ENCODE measurements at regions not wholly inside any gene's neighbourhood (a gene's known extent, or its start where the extent isn't known, plus 50 kb on each side); places are given as distances from the start of the nearest gene placed in this dataset.

GRCh38 chr4:175916626-175917351 is 104.7 kb upstream of the GPM6A start:
- TF ChIP-seq, protein P1, sequence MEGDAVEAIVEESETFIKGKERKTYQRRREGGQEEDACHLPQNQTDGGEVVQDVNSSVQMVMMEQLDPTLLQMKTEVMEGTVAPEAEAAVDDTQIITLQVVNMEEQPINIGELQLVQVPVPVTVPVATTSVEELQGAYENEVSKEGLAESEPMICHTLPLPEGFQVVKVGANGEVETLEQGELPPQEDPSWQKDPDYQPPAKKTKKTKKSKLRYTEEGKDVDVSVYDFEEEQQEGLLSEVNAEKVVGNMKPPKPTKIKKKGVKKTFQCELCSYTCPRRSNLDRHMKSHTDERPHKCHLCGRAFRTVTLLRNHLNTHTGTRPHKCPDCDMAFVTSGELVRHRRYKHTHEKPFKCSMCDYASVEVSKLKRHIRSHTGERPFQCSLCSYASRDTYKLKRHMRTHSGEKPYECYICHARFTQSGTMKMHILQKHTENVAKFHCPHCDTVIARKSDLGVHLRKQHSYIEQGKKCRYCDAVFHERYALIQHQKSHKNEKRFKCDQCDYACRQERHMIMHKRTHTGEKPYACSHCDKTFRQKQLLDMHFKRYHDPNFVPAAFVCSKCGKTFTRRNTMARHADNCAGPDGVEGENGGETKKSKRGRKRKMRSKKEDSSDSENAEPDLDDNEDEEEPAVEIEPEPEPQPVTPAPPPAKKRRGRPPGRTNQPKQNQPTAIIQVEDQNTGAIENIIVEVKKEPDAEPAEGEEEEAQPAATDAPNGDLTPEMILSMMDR (IDR thresholded peaks at IDR 0.05 in 2 of 3, conservative IDR thresholded peaks at IDR 0.05 in 1 of 3; ENCODE audit: borderline replicate concordance in 1 of 3, insufficient read depth in 1 of 3, low read depth in 2 of 3, low read length in 2 of 3), result no peak
- TF ChIP-seq EZH2 (IDR thresholded peaks at IDR 0.05) (no peak), TCF7L2 (IDR thresholded peaks at IDR 0.05; ENCODE audit: borderline replicate concordance, extremely low read depth, insufficient read depth, insufficient read length) (no peak), ZNF274 (IDR thresholded peaks at IDR 0.05; ENCODE audit: low read depth, low read length) (no peak), ELF1 (IDR thresholded peaks at IDR 0.05; ENCODE audit: borderline replicate concordance, low read depth) (no peak), POLR2A (IDR thresholded peaks at IDR 0.05; ENCODE audit: borderline replicate concordance, extremely low read depth, insufficient read depth, insufficient read length) (no peak), YY1 (IDR thresholded peaks at IDR 0.05; ENCODE audit: extremely low read depth, insufficient replicate concordance, low read depth, low read length) (no peak)
- TF ChIP-seq, protein P2, sequence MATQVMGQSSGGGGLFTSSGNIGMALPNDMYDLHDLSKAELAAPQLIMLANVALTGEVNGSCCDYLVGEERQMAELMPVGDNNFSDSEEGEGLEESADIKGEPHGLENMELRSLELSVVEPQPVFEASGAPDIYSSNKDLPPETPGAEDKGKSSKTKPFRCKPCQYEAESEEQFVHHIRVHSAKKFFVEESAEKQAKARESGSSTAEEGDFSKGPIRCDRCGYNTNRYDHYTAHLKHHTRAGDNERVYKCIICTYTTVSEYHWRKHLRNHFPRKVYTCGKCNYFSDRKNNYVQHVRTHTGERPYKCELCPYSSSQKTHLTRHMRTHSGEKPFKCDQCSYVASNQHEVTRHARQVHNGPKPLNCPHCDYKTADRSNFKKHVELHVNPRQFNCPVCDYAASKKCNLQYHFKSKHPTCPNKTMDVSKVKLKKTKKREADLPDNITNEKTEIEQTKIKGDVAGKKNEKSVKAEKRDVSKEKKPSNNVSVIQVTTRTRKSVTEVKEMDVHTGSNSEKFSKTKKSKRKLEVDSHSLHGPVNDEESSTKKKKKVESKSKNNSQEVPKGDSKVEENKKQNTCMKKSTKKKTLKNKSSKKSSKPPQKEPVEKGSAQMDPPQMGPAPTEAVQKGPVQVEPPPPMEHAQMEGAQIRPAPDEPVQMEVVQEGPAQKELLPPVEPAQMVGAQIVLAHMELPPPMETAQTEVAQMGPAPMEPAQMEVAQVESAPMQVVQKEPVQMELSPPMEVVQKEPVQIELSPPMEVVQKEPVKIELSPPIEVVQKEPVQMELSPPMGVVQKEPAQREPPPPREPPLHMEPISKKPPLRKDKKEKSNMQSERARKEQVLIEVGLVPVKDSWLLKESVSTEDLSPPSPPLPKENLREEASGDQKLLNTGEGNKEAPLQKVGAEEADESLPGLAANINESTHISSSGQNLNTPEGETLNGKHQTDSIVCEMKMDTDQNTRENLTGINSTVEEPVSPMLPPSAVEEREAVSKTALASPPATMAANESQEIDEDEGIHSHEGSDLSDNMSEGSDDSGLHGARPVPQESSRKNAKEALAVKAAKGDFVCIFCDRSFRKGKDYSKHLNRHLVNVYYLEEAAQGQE (IDR thresholded peaks at IDR 0.05; ENCODE audit: low read depth), result no peak
- TF ChIP-seq, protein P3, sequence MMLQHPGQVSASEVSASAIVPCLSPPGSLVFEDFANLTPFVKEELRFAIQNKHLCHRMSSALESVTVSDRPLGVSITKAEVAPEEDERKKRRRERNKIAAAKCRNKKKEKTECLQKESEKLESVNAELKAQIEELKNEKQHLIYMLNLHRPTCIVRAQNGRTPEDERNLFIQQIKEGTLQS (IDR thresholded peaks at IDR 0.05), result no peak
